ENCODE measurements at regions not wholly inside any gene's neighbourhood (a gene's known extent, or its start where the extent isn't known, plus 50 kb on each side); places are given as distances from the start of the nearest gene placed in this dataset.

GRCh38 chr9:16025627-16026026, 472.8 kb downstream of the CCDC171 start:
- DNase-seq: no peak
- H3K9me3 Mint-ChIP-seq: peaks cover 9% of the 10 kb centered on the region
- no peak overlapping the region for H3K27ac Mint-ChIP-seq
- H3K4me3 Mint-ChIP-seq: no peak overlapping the region
- H3K36me3 Mint-ChIP-seq (ENCODE audit: low read depth): no peaks in the 10 kb centered on the region
- peaks cover 12% of the 10 kb centered on the region for H3K4me1 Mint-ChIP-seq
- TF ChIP-seq CTCF (IDR thresholded peaks at IDR 0.05): no peak
- peaks cover 2% of the 10 kb centered on the region for H3K27me3 Mint-ChIP-seq (ENCODE audit: low read depth, poor library complexity)

GRCh38 chr9:16026886-16027285, 474.0 kb downstream of the CCDC171 start:
- Mint-ChIP-seq H3K27ac (no peak overlapping the region), H3K9me3 (peaks cover 9% of the 10 kb centered on the region), H3K36me3 (ENCODE audit: low read depth) (no peaks in the 10 kb centered on the region), H3K27me3 (ENCODE audit: low read depth, poor library complexity) (peaks cover under 1% of the 10 kb centered on the region), H3K4me3 (no peak overlapping the region), H3K4me1 (peaks cover 13% of the 10 kb centered on the region)
- no peak for DNase-seq
- no peak for TF ChIP-seq CTCF (IDR thresholded peaks at IDR 0.05)

GRCh38 chr9:16028548-16028947, 475.7 kb downstream of the CCDC171 start:
- H3K27ac Mint-ChIP-seq: no peak overlapping the region
- peaks cover 20% of the 10 kb centered on the region for H3K4me1 Mint-ChIP-seq
- H3K4me3 Mint-ChIP-seq: no peak overlapping the region

GRCh38 chr9:16029046-16029615, 476.3 kb downstream of the CCDC171 start:
- H3K4me3 Mint-ChIP-seq: no peak overlapping the region
- peaks cover 4% of the 10 kb centered on the region for H3K27me3 Mint-ChIP-seq (ENCODE audit: low read depth, poor library complexity)
- TF ChIP-seq CTCF (IDR thresholded peaks at IDR 0.05): no peak
- peaks cover 23% of the 10 kb centered on the region for H3K4me1 Mint-ChIP-seq
- H3K36me3 Mint-ChIP-seq (ENCODE audit: low read depth): no peaks in the 10 kb centered on the region
- no peak overlapping the region for H3K27ac Mint-ChIP-seq
- H3K9me3 Mint-ChIP-seq: peaks cover 9% of the 10 kb centered on the region
- no peak for DNase-seq

More at GRCh38 chr9:16028548-16028947, 475.7 kb downstream of the CCDC171 start:
- TF ChIP-seq CTCF (IDR thresholded peaks at IDR 0.05): no peak
- DNase-seq: no peak
- Mint-ChIP-seq H3K9me3 (peaks cover 9% of the 10 kb centered on the region), H3K36me3 (ENCODE audit: low read depth) (no peaks in the 10 kb centered on the region), H3K27me3 (ENCODE audit: low read depth, poor library complexity) (peaks cover 4% of the 10 kb centered on the region)

- no peak overlapping the region for H3K4me3 Mint-ChIP-seq
- no peak for TF ChIP-seq CTCF (IDR thresholded peaks at IDR 0.05)
- H3K27me3 Mint-ChIP-seq (ENCODE audit: low read depth, poor library complexity): peaks cover 4% of the 10 kb centered on the region
- no peak overlapping the region for H3K27ac Mint-ChIP-seq
- H3K36me3 Mint-ChIP-seq (ENCODE audit: low read depth): no peaks in the 10 kb centered on the region
- H3K9me3 Mint-ChIP-seq: peaks cover 9% of the 10 kb centered on the region
- no peak for DNase-seq
- peaks cover 27% of the 10 kb centered on the region for H3K4me1 Mint-ChIP-seq
Measured at GRCh38 chr9:16029796-16030363, 477.0 kb downstream of the CCDC171 start.

All from nephron progenitor cell (in vitro differentiated cells).